Sigmoid colon (tissue), 4 donors: ENCODE measurements at regions not wholly inside any gene's neighbourhood (a gene's known extent, or its start where the extent isn't known, plus 50 kb on each side); places are given as distances from the start of the nearest gene placed in this dataset.

ENCODE experiments used
- EP300 ChIP-seq, 4 donors: sonication (generic); formaldehyde crosslinking; IDR thresholded peaks; one replicate each; pipeline ENCODE4 v1.6.1; 2017; ENCODE audit warnings: antibody characterized with exemption in 4 of 4
- POLR2A ChIP-seq, 2 donors: fragments of 450-650 bp; IDR thresholded peaks; one replicate each; pipeline ENCODE4 v1.6.1; 2016; ENCODE audit warnings: antibody characterized with exemption in 2 of 2, mild to moderate bottlenecking in 2 of 2, moderate library complexity in 2 of 2
- POLR2AphosphoS5 ChIP-seq, 4 donors: sonication (generic); formaldehyde crosslinking; IDR thresholded peaks; one replicate each; pipeline ENCODE4 v1.6.1; 2017; ENCODE audit warnings: antibody characterized with exemption in 4 of 4
- TF ChIP-seq, protein P1 (sequence below), 4 experiments: fragments of 450-650 bp in 3 of 4; fragments of 200-600 bp in 1 of 4; IDR thresholded peaks; one replicate each; pipeline ENCODE4 v1.5.1; 2016 to 2019; ENCODE audit warnings: antibody characterized with exemption in 4 of 4, mild to moderate bottlenecking in 3 of 4, moderate library complexity in 2 of 4

DNA sequence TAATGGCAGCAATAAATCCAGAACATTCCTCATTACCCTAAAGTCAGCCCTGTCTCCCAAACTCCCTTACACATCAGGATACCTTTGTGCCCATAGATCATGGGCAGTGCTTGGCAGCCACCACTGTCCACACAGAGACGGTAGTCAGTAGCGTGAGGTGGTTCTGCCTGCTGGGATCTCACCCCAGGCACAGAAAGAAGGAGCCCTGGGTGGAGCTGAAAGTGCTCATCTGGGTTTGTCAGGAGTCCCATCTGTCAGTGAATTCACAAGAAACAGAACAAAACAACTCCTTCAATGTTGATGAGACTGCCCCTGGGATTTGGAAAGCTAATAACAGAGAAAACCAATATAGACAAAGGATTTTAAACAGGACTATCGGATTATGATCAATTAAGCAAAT, 90.2 kb upstream of the PRSS58 start:
- TF ChIP-seq, protein P1, sequence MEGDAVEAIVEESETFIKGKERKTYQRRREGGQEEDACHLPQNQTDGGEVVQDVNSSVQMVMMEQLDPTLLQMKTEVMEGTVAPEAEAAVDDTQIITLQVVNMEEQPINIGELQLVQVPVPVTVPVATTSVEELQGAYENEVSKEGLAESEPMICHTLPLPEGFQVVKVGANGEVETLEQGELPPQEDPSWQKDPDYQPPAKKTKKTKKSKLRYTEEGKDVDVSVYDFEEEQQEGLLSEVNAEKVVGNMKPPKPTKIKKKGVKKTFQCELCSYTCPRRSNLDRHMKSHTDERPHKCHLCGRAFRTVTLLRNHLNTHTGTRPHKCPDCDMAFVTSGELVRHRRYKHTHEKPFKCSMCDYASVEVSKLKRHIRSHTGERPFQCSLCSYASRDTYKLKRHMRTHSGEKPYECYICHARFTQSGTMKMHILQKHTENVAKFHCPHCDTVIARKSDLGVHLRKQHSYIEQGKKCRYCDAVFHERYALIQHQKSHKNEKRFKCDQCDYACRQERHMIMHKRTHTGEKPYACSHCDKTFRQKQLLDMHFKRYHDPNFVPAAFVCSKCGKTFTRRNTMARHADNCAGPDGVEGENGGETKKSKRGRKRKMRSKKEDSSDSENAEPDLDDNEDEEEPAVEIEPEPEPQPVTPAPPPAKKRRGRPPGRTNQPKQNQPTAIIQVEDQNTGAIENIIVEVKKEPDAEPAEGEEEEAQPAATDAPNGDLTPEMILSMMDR (IDR thresholded peaks at IDR 0.05): no peak
- TF ChIP-seq POLR2A (IDR thresholded peaks at IDR 0.05) (no peak), EP300 (IDR thresholded peaks at IDR 0.05) (no peak), POLR2AphosphoS5 (IDR thresholded peaks at IDR 0.05) (no peak)
